Suprapubic skin (tissue), 3 donors: ENCODE measurements at regions not wholly inside any gene's neighbourhood (a gene's known extent, or its start where the extent isn't known, plus 50 kb on each side); places are given as distances from the start of the nearest gene placed in this dataset.

Source experiments
- CTCF ChIP-seq, 2 donors: fragments of 200-600 bp in 1 of 2; fragments of 450-650 bp in 1 of 2; sonication (generic) in 1 of 2; IDR thresholded peaks; one replicate each; pipeline ENCODE4 v1.5.1; 2016 to 2019; ENCODE audit warnings: antibody characterized with exemption in 2 of 2, mild to moderate bottlenecking in 1 of 2, moderate library complexity in 1 of 2
- EP300 ChIP-seq: sonication (generic); formaldehyde crosslinking; IDR thresholded peaks from one replicate; pipeline ENCODE4 v1.6.1; 2017; ENCODE audit warnings: antibody characterized with exemption
- POLR2A ChIP-seq, 2 donors: fragments of 450-650 bp; IDR thresholded peaks; one replicate each; pipeline ENCODE4 v1.6.1; 2017; ENCODE audit warnings: antibody characterized with exemption in 2 of 2, mild to moderate bottlenecking in 2 of 2, moderate library complexity in 2 of 2

DNA sequence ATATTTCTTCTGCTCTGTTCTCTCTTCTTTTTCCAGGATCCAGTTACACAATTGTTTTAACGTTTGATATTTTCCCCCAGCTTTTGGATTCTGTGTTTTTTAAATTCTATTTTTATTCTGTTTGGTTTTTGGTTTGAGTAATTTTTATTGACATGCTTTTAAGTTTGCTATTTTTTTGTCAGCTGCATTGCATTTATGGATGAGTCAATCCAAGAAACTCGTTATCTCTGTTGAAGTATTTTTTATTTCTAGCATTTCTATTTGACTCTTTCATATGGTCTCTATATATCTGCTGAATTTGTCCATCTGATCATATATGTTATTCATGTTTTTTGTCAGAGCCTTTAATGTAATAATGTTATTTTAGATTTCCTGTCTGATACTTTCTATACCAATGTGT lies 65.6 kb downstream of the DDIT4L start:
- TF ChIP-seq CTCF (IDR thresholded peaks at IDR 0.05) (no peak), POLR2A (IDR thresholded peaks at IDR 0.05) (no peak), EP300 (no peak)
